HT1080 (cell line): ENCODE measurements at regions not wholly inside any gene's neighbourhood (a gene's known extent, or its start where the extent isn't known, plus 50 kb on each side); places are given as distances from the start of the nearest gene placed in this dataset.

Source experiments
- DNase-seq: peaks from one replicate; pipeline ENCODE4 v3.0.0-alpha.2; 2015; ENCODE audit warnings: low read depth

DNA sequence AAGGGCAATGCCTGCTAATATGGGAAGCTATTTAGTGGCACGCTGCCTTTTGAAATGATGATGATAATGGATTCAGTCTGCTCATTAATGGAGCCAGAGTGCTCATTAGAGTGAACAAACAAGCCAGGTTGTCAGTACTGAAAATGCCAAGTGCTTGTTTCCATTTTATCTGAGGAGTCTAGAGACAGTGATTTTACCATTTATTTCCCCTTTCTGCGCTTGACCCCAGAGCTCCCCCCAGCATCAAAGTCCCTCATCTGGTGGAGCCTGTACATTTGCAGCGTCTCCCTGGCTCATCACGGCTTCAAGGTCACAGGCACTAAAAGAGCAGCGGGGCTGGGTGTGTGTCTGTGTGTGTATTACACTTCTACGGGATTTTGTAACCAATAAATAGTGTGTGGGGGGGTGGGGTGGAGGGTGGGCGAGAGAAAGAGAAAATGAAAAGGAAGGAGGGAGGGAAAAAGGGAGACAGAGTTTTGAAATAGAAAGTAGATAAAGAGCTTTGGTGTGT is 553.8 kb downstream of the TFEC start:
- DNase-seq: no peak

DNA sequence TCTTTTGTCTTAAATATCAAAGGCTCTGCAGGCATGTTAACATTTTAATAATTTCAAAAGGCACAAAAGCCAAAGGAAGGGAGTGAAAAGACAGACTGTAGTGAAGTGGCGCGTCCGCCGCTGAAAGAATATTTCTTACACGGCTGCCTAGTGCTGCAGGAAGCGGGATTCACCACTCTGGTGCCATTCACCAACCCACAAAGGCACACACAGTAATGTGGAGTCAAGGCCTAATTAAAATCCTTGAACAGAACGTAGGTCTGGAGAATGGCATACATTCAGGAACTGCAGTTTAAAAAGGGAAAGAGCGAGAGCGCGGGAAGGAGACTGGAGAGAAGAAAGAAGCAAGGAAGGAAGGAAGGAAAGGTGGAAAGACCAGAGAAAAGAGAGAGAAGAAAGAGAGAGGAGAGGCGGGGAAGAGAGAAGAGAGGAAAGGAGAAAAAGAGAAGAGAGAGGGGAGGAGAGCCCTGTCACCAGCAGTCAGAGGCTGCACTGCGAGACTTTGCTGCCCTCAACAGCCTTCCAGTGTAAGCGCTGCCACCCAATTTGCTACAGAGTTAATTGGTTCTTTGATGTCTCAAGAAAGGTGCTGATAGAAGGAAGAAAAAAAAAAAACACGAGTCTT is 554.0 kb downstream of the MDFIC start:
- DNase-seq: no peak

DNA sequence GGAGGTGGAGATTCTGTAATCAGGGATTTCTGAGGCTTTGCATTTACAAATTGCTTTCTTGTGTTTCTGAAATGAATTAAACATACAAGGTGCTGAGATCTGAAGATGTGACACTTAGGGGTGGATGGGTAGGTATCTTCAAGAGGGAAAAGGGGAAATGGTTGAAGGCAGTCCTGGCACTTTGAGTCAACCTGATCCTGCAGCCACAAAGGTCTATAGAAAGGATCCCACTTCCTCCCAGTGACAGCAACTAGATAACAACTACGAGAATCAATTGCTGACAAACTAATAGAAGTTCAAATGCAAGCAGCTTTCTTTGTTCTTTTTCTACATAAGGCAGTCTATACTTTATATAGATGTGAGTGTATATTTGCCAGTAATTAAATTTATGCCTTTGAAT is 553.3 kb downstream of the MDFIC start:
- DNase-seq: no peak

DNA sequence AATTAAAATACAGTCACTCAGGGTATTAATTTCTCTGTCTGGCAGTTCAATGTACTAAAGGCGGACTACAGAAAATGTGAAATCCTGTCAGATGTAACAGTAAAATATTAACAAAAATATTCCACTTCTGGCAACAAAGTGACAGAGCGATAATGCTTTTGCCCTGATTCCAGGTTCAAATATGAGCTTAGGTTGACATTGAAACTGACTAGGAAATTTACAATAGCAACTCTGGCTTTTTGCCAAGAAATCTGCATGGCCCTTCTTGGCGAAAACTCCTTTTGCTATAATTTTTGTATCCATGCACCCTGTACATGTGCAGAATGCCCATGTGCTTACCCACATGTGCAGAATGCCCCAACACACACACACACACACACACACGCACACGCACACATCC is 552.2 kb downstream of the MDFIC start:
- no peak for DNase-seq

GRCh38 chr7:115471891-115472290 is 550.0 kb downstream of the MDFIC start:
- peak; percentile 59 for DNase-seq

DNA sequence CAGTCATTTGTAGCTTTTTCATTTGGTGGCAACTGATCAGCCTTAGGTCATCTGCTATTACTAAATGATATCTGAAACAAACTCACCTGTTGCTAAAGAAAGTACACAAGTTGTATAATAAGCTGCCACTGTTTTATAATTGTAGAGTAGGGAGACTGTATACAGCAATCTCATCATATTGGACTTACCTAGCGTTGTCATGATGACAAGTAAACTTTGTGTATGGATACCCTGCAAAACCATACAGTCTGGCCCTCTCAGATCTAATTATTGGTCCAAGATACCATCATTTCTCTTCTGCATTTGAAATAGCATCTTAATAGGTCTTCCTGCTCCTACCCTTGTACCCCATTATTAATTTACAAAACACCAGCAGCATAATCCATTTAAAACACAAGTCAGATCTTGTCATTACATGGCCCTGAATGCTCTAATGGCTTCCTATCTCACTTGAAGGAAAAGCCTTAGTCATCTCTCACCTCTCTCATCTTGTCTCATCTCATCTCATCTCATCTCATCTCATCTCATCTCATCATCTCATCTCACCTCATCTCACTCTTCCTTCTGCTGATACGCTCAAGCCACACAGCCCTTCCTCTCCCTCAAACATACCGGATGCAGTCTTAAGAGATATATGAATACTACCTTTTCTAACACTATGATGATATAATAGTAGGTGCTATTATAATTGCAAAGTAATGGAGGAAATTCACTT is 540.6 kb downstream of the MDFIC start:
- no peak for DNase-seq

GRCh38 chr7:115449689-115450088 is 527.8 kb downstream of the MDFIC start:
- peak; percentile 2 for DNase-seq

DNA sequence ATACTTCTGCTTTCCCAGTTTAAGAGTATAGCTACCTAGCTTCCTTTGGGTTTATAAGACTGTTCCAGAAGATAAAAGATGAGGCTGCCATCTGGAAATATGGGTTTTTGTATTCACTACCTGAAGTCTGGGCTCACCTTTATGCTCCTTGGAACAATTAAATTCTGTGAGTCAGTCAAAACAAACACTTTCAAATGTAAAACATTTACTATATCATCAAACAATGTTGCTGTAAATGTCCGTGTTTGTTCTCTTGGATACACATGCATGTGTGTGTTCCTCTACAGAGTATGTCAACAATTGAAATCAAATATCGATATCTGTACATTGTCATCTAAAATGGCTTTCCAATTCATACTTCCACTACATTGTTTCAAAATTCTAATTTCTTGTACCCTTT is 525.6 kb downstream of the MDFIC start:
- no peak for DNase-seq

DNA sequence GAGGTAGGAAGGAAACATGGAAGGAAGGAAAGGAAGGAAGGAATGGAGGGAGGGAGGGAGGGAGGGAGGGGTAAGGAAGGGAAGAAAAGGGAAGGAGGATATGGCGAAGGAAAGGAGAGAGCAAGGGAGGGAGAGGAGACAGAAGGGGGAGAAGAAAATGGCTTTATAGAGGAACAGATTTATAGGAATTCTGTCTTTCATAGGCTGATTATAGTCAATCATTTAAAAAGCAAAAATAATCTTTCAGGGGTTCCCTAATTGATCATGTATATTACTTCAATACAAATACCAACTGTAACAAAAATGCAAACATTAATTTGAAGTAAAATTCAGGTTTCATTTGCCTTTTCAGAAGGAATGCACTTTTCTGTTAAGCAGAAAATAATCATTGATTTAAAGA is 519.1 kb downstream of the MDFIC start:
- no peak for DNase-seq

DNA sequence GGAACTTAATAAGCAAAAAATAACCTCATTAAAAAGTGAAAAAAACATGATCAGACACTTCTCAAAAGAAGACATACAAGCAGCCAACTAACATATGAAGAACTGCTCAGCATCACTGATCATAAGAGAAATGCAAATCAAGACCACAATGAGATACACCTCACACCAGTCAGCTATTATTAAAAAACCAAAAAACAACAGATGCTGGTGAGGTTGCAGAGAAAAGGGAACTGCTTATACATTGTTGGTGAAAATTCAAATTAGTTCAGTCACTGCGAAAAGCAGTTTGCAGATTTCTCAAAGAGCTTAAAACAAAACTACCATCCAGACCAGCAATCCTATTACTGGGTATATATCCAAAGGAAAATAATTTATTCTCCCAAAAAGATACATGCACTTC is 513.3 kb downstream of the MDFIC start:
- no peak for DNase-seq

DNA sequence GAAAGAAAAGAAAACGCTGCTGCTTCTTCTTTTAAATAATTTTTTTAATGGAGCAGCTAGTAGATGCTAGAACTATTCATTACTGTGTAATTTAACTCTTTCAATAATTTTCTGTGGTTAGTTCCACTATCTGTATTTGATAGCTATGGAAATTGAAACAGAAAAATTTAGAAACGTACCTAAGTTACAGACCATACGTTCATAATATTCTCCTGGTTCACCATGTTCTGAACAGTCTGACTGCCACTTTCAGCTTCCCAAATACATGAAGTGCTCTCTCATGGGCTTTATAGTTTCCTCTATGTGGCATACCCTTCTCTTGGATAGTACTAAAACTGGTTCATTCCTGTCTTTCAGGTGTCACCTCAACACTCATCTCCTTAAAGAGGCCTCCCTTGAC is 508.0 kb downstream of the MDFIC start:
- DNase-seq: no peak

DNA sequence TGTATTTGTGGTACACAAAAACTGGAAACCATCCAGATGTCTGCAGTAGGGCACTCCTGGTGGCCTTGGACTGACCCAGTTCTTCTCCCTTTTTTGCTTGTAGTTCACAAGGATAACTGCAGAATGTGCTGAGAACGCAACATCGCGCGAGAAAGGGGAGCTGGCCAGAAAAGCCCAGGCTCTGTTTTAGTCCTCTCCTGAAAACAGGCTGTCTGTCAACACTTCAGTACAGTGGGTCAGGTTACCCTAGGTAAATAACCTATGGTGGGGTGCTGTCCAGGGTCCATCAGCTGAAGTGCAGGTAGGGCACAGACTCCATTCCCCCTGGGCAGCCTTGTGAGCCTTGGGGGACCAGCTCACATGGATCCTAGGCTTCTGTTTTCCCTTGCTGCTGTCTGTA is 495.8 kb downstream of the MDFIC start:
- DNase-seq: no peak

- no peak for DNase-seq
Measured at GRCh38 chr7:115410972-115411686, 489.2 kb downstream of the MDFIC start.

- peak; percentile 33 for DNase-seq
Measured at GRCh38 chr7:115410434-115410820, 488.5 kb downstream of the MDFIC start.

DNA sequence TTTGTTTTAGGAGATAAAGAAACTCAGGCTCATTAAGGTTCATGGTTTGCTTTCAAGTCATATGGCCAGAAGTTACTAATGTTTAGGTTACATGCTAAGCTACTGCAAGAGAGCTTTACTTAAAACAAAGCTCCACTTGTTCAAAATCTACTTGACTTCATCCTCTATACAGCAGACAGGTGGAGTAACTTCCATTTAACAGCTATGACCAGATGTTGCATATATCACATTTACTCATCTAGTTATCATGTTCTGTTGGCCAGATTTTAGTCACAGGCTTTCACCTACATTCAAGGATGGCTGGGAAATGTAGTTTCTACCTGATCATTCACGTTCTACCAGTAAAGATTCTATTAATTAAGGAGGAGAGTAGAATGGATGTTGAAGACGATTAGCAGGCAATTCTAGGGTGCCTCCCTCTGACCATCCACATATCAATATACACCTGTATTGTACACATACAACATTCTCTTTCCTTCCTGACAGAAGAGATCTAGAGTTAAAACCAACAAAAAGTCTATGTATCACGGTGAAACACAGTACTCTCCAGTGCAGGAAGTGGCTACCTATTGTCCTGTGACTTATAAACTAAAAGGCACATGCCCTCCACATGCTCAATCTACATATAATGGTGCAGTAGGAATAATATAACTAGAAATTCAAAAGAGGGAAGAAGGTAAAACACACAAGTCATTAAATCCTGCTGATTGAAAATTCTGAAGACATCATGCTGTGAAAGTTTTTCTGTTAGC is 488.0 kb downstream of the MDFIC start:
- DNase-seq: no peak

DNA sequence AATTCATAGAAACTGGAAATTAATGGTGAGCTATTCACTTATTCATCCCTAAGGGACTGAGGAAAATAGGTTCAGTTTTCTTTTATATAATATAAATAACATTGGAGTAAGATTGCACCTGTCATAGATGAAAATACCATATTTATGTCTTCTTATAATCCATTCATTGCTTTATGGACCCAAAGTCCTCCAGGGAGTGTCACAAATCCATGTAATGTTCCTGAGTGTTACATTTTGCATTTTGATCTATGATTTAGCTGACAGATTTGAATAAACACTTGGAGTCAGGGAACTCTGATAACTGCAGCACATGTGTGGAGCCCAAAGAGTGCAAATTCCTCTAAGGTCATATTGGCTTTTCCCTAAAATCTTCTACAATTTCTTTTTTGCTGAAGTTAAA is 484.3 kb downstream of the MDFIC start:
- no peak for DNase-seq

DNA sequence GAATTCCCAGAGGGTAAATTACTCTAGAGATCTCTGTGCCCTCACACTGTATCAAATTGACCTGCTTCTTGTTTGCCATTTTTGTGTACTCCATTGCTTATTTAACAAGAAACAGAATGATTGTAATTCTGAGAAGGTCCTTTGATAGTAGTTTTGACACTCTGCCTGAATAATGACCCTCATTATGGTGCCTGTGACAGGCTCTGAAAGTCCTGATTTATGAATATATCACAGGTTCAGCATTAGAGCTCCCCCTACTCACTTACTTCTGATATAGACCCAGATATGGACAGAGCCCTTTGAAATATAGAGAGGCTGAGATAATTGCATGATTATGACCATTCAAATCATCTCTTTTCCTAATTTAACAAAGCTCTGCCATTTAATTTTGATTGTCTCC is 465.2 kb downstream of the MDFIC start:
- no peak for DNase-seq

DNA sequence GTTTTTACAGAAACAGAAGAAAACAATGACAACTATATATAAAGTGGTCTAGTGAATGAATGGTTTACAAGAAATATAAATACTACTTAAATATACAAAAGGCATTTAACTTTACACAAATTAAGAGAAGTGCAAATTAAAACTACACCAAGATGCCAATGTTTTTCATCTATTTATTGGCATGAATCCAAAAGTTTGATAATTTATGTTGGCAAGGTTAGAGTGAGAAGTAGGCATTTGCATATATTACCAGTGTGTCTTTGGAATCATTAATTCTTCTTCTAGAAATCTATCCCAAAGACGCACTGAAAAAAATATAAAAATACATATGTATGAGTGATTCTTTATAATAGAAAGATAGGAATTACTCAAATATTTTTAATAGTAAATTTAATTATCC is 457.4 kb downstream of the MDFIC start:
- no peak for DNase-seq

DNA sequence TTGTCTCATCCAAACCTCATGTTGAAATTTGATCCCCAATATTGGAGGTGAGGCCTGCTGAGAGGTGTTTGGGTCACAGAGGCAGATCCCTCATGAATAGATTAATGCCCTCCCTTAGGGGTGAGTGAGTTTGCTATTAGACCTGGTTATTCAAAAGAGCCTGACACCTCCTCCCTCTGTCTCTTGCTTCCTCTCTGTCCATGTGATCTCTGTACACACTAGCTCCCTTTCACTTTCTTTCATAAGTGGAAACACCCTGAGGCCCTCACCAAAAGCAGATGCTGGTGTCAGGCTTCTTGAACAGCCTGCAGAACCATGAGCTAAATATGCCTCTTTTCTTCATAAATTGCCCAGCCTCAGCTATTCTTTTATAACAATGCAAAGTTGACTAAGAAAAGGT is 447.1 kb downstream of the MDFIC start:
- no peak for DNase-seq

DNA sequence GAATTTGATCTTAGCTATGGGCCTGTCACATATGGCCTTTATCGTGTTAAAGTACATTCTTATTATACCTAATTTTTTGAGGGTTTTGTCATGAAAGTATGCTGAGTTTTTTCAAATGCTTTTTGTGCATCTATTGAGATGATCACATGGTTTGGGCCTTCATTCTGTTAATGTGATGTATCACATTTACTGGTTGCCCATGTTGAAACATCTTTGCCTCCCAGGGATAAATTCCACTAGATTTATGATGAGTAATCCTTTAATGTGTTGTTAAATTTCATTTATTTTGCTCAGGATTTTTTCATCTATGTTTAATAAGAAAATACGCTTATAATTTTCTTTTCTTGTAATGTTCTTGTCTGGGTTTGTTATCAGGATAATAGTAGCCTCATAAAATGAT is 442.0 kb downstream of the MDFIC start:
- no peak for DNase-seq

- DNase-seq: no peak
Measured at GRCh38 chr7:115359955-115360354, 438.1 kb downstream of the MDFIC start.

DNA sequence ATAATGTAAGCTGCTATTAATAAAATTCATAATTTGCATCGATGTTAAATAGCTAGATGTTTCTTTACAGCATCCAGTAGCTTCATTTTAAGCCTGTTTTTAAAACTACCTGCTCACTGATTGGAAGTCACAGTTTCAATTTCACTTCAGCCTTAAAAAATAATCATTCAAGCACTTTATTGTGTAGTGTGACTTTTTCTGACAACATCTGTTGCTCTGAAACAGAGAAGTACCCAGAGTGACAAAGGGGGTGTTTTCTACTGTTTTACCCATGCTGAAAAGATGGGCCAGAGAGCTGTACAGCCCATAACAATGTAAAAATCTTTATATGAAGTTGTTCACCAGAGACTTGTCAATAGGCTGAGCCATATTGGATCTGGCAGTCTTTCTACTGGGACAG is 437.2 kb downstream of the MDFIC start:
- DNase-seq: no peak
